Activated CD8-positive, alpha-beta T cell treated with anti-CD3 and anti-CD28 coated beads for 36 hours (primary cell): ENCODE measurements at regions not wholly inside any gene's neighbourhood (a gene's known extent, or its start where the extent isn't known, plus 50 kb on each side); places are given as distances from the start of the nearest gene placed in this dataset.

Experiments
- ATAC-seq: fragments of 200-7000 bp; cut with Tn5 transposase; one replicate; pipeline ENCODE4 v1.10.0; 2021; ENCODE audit warnings: mild to moderate bottlenecking, moderate library complexity
- CTCF ChIA-PET: fragments of 350-600 bp; sonication (Branson Sonifier 250); formaldehyde crosslinking; loops from one replicate; lab custom pipeline; 2021; ENCODE audit warnings: antibody characterized with exemption; lab: Charles Lee
- POLR2A ChIA-PET: fragments of 350-600 bp; sonication (Branson Sonifier 250); formaldehyde crosslinking; loops from one replicate; lab custom pipeline; 2021; ENCODE audit warnings: antibody characterized with exemption; lab: Charles Lee
- DNase-seq: peaks from one replicate; pipeline ENCODE4 v3.0.0-alpha.2; 2020
- H3K27ac Mint-ChIP-seq: one replicate; pipeline ENCODE4 v1.8.0; 2021; ENCODE audit warnings: mild to moderate bottlenecking, mixed read lengths
- H3K27me3 Mint-ChIP-seq: one replicate; pipeline ENCODE4 v1.8.0; 2021; ENCODE audit warnings: mixed read lengths
- H3K36me3 Mint-ChIP-seq: one replicate; pipeline ENCODE4 v1.8.0; 2021; ENCODE audit warnings: low read depth, mixed read lengths
- H3K4me1 Mint-ChIP-seq: one replicate; pipeline ENCODE4 v1.8.0; 2021; ENCODE audit warnings: low read depth, mixed read lengths
- H3K4me3 Mint-ChIP-seq: one replicate; pipeline ENCODE4 v1.8.0; 2021; ENCODE audit warnings: mild to moderate bottlenecking, moderate library complexity, mixed read lengths
- H3K9me3 Mint-ChIP-seq: one replicate; pipeline ENCODE4 v1.8.0; 2021; ENCODE audit warnings: mixed read lengths
- CTCF ChIP-seq: fragments of 200-600 bp; IDR thresholded peaks from one replicate; pipeline ENCODE4 v1.8.0; 2022; ENCODE audit warnings: antibody characterized with exemption, mild to moderate bottlenecking
- intact Hi-C: fragments of 100-400 bp; cut with micrococcal nuclease; formaldehyde crosslinking; loops from one replicate; pipeline ENCODE4 v1.10.0; 2022

DNA sequence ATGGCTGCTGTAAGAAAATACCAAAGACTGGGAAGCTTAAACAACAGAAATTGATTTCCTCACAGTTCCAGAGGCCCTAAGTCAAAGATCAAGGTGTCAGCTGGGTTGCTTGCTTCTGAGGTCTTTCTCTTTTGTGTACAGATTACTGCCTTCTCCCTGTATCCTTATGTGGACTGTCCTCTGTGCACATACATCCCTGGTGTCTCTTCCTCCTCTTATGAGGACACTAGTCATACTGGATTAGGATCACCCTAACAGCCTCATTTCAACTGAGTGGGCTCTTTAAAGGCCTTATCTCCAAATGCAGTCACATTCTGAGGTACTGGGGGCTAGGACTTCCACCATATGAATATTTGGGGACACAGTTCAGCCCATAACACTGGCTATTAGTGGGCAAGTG lies 130.0 kb upstream of the DTNBP1 start:
- CTCF ChIA-PET: no interaction called here

DNA sequence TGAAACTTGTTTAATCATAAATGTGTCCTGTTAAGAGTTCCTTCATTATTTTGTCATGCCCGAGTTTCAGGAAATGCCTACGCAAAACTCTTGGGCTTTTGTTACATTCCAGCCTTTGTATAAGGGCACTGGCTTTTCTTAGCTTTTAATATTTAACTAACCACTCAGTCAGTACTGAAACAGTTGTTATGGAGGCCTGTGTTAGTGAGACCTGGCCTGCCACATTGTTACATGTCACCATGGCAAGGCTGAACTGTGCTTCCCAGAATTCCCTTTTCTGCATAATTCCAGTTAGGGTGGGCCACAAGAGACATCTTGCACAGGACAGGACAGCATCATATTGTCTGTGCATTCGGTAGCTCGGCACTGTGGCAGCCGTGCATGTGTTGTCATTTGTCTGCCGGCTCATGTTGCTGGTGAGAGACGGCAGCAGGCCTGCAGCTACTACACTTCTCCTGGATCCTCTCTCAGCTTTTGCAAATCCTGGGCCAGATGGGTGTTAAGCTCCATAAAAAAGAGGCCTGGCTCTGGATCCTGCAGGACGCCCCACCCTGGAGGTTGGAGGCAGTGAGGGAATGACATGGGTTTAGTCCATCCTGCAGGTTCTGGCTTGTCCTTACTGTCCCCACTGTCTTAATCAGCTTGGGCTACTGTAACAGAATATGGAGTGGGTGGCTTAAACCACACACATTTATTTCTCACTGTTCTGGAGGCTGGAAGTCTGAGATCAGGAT lies 128.8 kb upstream of the DTNBP1 start:
- DNase-seq: no peak
- ChIA-PET POLR2A (no interaction called here), CTCF (no interaction called here)
- Mint-ChIP-seq H3K4me3 (no peak overlapping the region), H3K27me3 (no peaks in the 10 kb centered on the region), H3K27ac (no peak overlapping the region), H3K36me3 (no peaks in the 10 kb centered on the region), H3K9me3 (no peaks in the 10 kb centered on the region), H3K4me1 (no peaks in the 10 kb centered on the region)
- intact Hi-C loops: no loop called here
- ATAC-seq: no peak
- no peak for TF ChIP-seq CTCF

More for the DNA sequence above, 130.0 kb upstream of the DTNBP1 start:
- Mint-ChIP-seq H3K4me3 (no peak overlapping the region), H3K27me3 (no peaks in the 10 kb centered on the region), H3K27ac (no peak overlapping the region), H3K9me3 (peaks cover 6% of the 10 kb centered on the region), H3K36me3 (no peaks in the 10 kb centered on the region), H3K4me1 (no peaks in the 10 kb centered on the region)
- TF ChIP-seq CTCF: no peak
- POLR2A ChIA-PET: no interaction called here
- no peak for DNase-seq
- intact Hi-C loops: no loop called here
- ATAC-seq: no peak

GRCh38 chr6:15790116-15790515 lies 127.3 kb upstream of the DTNBP1 start:
- H3K27ac Mint-ChIP-seq: no peak overlapping the region
- no peak for ATAC-seq
- TF ChIP-seq CTCF: no peak
- intact Hi-C loops: no loop called here
- ChIA-PET CTCF (interaction anchor here (0.6 kb wide), 1 partner anchor 61 kb away, joined by 3 read pairs; no protein-coding TSS in a partner anchor), POLR2A (no interaction called here)
- DNase-seq: no peak
- H3K4me3 Mint-ChIP-seq: no peak overlapping the region
- H3K36me3 Mint-ChIP-seq: no peaks in the 10 kb centered on the region
- H3K27me3 Mint-ChIP-seq: no peaks in the 10 kb centered on the region
- H3K9me3 Mint-ChIP-seq: no peaks in the 10 kb centered on the region
- H3K4me1 Mint-ChIP-seq: no peaks in the 10 kb centered on the region

DNA sequence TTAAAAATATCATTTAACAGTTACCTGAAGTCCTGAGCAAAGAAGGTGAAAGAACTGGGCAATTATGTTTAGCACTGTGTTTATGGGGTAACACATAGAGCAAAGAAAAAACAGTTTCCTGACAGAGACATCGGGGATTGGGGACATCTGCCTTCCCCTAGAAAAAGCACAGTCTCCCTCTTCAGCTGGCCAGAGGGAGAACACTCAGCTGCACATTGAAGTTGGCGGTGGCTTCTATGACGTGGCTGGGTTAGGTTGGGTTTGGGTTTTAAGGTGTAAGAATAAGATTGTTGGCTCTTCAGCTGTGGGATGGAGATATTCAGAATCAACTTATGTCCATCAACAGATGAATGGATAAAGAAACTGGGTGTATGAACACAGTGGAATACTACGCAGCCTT lies 124.0 kb upstream of the DTNBP1 start:
- no peaks in the 10 kb centered on the region for H3K9me3 Mint-ChIP-seq
- ChIA-PET POLR2A (no interaction called here), CTCF (no interaction called here)
- intact Hi-C loops: no loop called here
- H3K27me3 Mint-ChIP-seq: no peaks in the 10 kb centered on the region
- no peaks in the 10 kb centered on the region for H3K4me1 Mint-ChIP-seq
- no peak for DNase-seq
- ATAC-seq: no peak
- no peak overlapping the region for H3K27ac Mint-ChIP-seq
- no peak overlapping the region for H3K4me3 Mint-ChIP-seq
- no peaks in the 10 kb centered on the region for H3K36me3 Mint-ChIP-seq
- no peak for TF ChIP-seq CTCF

- no peak for TF ChIP-seq CTCF
- H3K27ac Mint-ChIP-seq: no peak overlapping the region
- H3K36me3 Mint-ChIP-seq: no peaks in the 10 kb centered on the region
- H3K27me3 Mint-ChIP-seq: no peaks in the 10 kb centered on the region
- ChIA-PET POLR2A (interaction anchor here (0.8 kb wide), 1 partner anchor 32 kb away, joined by 3 read pairs; no protein-coding TSS in a partner anchor), CTCF (no interaction called here)
- no peaks in the 10 kb centered on the region for H3K9me3 Mint-ChIP-seq
- ATAC-seq (no peak), DNase-seq (no peak)
- intact Hi-C loops: no loop called here
- H3K4me3 Mint-ChIP-seq: no peak overlapping the region
- peaks cover 8% of the 10 kb centered on the region for H3K4me1 Mint-ChIP-seq
These were observed 120.7 kb upstream of the DTNBP1 start for GRCh38 chr6:15783484-15783883.
